ENCODE measurements at regions not wholly inside any gene's neighbourhood (a gene's known extent, or its start where the extent isn't known, plus 50 kb on each side); places are given as distances from the start of the nearest gene placed in this dataset.

- no peaks in the 10 kb centered on the region for H3K4me1 ChIP-seq (ENCODE audit: control insufficient read depth in 1 of 2, insufficient read depth in 2 of 2, low read length in 2 of 2)
- no peaks in the 10 kb centered on the region for H3K9me3 ChIP-seq (ENCODE audit: control insufficient read depth in 1 of 2, low read length in 2 of 2)
- no peak overlapping the region for H3K4me3 ChIP-seq (ENCODE audit: low read depth in 1 of 2, low read length in 2 of 2)
- no peak overlapping the region for H3K9ac ChIP-seq (ENCODE audit: low read depth in 1 of 2, low read length in 2 of 2)
- peaks cover 4 to 11% of the 10 kb centered on the region in 2 donors for H3K27me3 ChIP-seq (ENCODE audit: control insufficient read depth in 1 of 2, insufficient read depth in 2 of 2, low read length in 2 of 2)
- no peaks in the 10 kb centered on the region for H3K36me3 ChIP-seq (ENCODE audit: control insufficient read depth in 1 of 2, insufficient read depth in 2 of 2, low read length in 2 of 2)
- H3K27ac ChIP-seq (ENCODE audit: low read depth, low read length): no peak overlapping the region
Measured at GRCh38 chr10:3497581-3497980, 287.4 kb downstream of the KLF6 start.

- H3K9me3 ChIP-seq (ENCODE audit: control insufficient read depth in 1 of 2, low read length in 2 of 2): no peaks in the 10 kb centered on the region
Measured at GRCh38 chr10:3496138-3496537, 288.9 kb downstream of the KLF6 start.

GRCh38 chr10:3495281-3495680 lies 289.7 kb downstream of the KLF6 start:
- H3K9me3 ChIP-seq (ENCODE audit: control insufficient read depth in 1 of 2, low read length in 2 of 2): no peaks in the 10 kb centered on the region
- peaks cover 4 to 11% of the 10 kb centered on the region in 2 donors for H3K27me3 ChIP-seq (ENCODE audit: control insufficient read depth in 1 of 2, insufficient read depth in 2 of 2, low read length in 2 of 2)
- no peak overlapping the region for H3K27ac ChIP-seq (ENCODE audit: low read depth, low read length)
- H3K4me1 ChIP-seq (ENCODE audit: control insufficient read depth in 1 of 2, insufficient read depth in 2 of 2, low read length in 2 of 2): no peaks in the 10 kb centered on the region
- no peak overlapping the region for H3K4me3 ChIP-seq (ENCODE audit: low read depth in 1 of 2, low read length in 2 of 2)
- H3K9ac ChIP-seq (ENCODE audit: low read depth in 1 of 2, low read length in 2 of 2): no peak overlapping the region
- no peaks in the 10 kb centered on the region for H3K36me3 ChIP-seq (ENCODE audit: control insufficient read depth in 1 of 2, insufficient read depth in 2 of 2, low read length in 2 of 2)

More at GRCh38 chr10:3496138-3496537, 288.9 kb downstream of the KLF6 start:
- Histone ChIP-seq H3K36me3 (ENCODE audit: control insufficient read depth in 1 of 2, insufficient read depth in 2 of 2, low read length in 2 of 2) (no peaks in the 10 kb centered on the region), H3K27ac (ENCODE audit: low read depth, low read length) (no peak overlapping the region), H3K27me3 (ENCODE audit: control insufficient read depth in 1 of 2, insufficient read depth in 2 of 2, low read length in 2 of 2) (peaks cover 4 to 11% of the 10 kb centered on the region in 2 donors), H3K4me1 (ENCODE audit: control insufficient read depth in 1 of 2, insufficient read depth in 2 of 2, low read length in 2 of 2) (no peaks in the 10 kb centered on the region), H3K4me3 (ENCODE audit: low read depth in 1 of 2, low read length in 2 of 2) (no peak overlapping the region), H3K9ac (ENCODE audit: low read depth in 1 of 2, low read length in 2 of 2) (no peak overlapping the region)

- Histone ChIP-seq H3K9me3 (ENCODE audit: control insufficient read depth in 1 of 2, low read length in 2 of 2) (no peaks in the 10 kb centered on the region), H3K36me3 (ENCODE audit: control insufficient read depth in 1 of 2, insufficient read depth in 2 of 2, low read length in 2 of 2) (no peaks in the 10 kb centered on the region), H3K4me3 (ENCODE audit: low read depth in 1 of 2, low read length in 2 of 2) (no peak overlapping the region), H3K9ac (ENCODE audit: low read depth in 1 of 2, low read length in 2 of 2) (no peak overlapping the region), H3K27me3 (ENCODE audit: control insufficient read depth in 1 of 2, insufficient read depth in 2 of 2, low read length in 2 of 2) (peaks cover 4 to 11% of the 10 kb centered on the region in 2 donors), H3K4me1 (ENCODE audit: control insufficient read depth in 1 of 2, insufficient read depth in 2 of 2, low read length in 2 of 2) (no peaks in the 10 kb centered on the region), H3K27ac (ENCODE audit: low read depth, low read length) (no peak overlapping the region)
Measured at GRCh38 chr10:3494838-3495230, 290.2 kb downstream of the KLF6 start.

- Histone ChIP-seq H3K27me3 (ENCODE audit: control insufficient read depth in 1 of 2, insufficient read depth in 2 of 2, low read length in 2 of 2) (peaks cover 4 to 11% of the 10 kb centered on the region in 2 donors), H3K9me3 (ENCODE audit: control insufficient read depth in 1 of 2, low read length in 2 of 2) (no peaks in the 10 kb centered on the region), H3K4me3 (ENCODE audit: low read depth in 1 of 2, low read length in 2 of 2) (no peak overlapping the region), H3K4me1 (ENCODE audit: control insufficient read depth in 1 of 2, insufficient read depth in 2 of 2, low read length in 2 of 2) (no peaks in the 10 kb centered on the region), H3K36me3 (ENCODE audit: control insufficient read depth in 1 of 2, insufficient read depth in 2 of 2, low read length in 2 of 2) (no peaks in the 10 kb centered on the region), H3K9ac (ENCODE audit: low read depth in 1 of 2, low read length in 2 of 2) (no peak overlapping the region), H3K27ac (ENCODE audit: low read depth, low read length) (no peak overlapping the region)
Measured at GRCh38 chr10:3494131-3494837, 290.7 kb downstream of the KLF6 start.

- no peak overlapping the region for H3K27ac ChIP-seq (ENCODE audit: low read depth, low read length)
- H3K27me3 ChIP-seq (ENCODE audit: control insufficient read depth in 1 of 2, insufficient read depth in 2 of 2, low read length in 2 of 2): peaks cover 4 to 11% of the 10 kb centered on the region in 2 donors
- H3K4me3 ChIP-seq (ENCODE audit: low read depth in 1 of 2, low read length in 2 of 2): no peak overlapping the region
- no peaks in the 10 kb centered on the region for H3K9me3 ChIP-seq (ENCODE audit: control insufficient read depth in 1 of 2, low read length in 2 of 2)
- no peak overlapping the region for H3K9ac ChIP-seq (ENCODE audit: low read depth in 1 of 2, low read length in 2 of 2)
- no peaks in the 10 kb centered on the region for H3K4me1 ChIP-seq (ENCODE audit: control insufficient read depth in 1 of 2, insufficient read depth in 2 of 2, low read length in 2 of 2)
- H3K36me3 ChIP-seq (ENCODE audit: control insufficient read depth in 1 of 2, insufficient read depth in 2 of 2, low read length in 2 of 2): no peaks in the 10 kb centered on the region
Measured at GRCh38 chr10:3493621-3494020, 291.4 kb downstream of the KLF6 start.

GRCh38 chr10:3491571-3491970 lies 293.4 kb downstream of the KLF6 start:
- Histone ChIP-seq H3K27ac (ENCODE audit: low read depth, low read length) (no peak overlapping the region), H3K36me3 (ENCODE audit: control insufficient read depth in 1 of 2, insufficient read depth in 2 of 2, low read length in 2 of 2) (no peaks in the 10 kb centered on the region), H3K4me3 (ENCODE audit: low read depth in 1 of 2, low read length in 2 of 2) (no peak overlapping the region)

GRCh38 chr10:3487228-3487627 lies 297.8 kb downstream of the KLF6 start:
- H3K27me3 ChIP-seq (ENCODE audit: control insufficient read depth in 1 of 2, insufficient read depth in 2 of 2, low read length in 2 of 2): no peaks in the 10 kb centered on the region
- H3K9ac ChIP-seq (ENCODE audit: low read depth in 1 of 2, low read length in 2 of 2): no peak overlapping the region
- no peak overlapping the region for H3K4me3 ChIP-seq (ENCODE audit: low read depth in 1 of 2, low read length in 2 of 2)
- no peaks in the 10 kb centered on the region for H3K36me3 ChIP-seq (ENCODE audit: control insufficient read depth in 1 of 2, insufficient read depth in 2 of 2, low read length in 2 of 2)
- H3K4me1 ChIP-seq (ENCODE audit: control insufficient read depth in 1 of 2, insufficient read depth in 2 of 2, low read length in 2 of 2): peaks cover 0 to 12% of the 10 kb centered on the region in 2 donors
- H3K27ac ChIP-seq (ENCODE audit: low read depth, low read length): no peak overlapping the region
- H3K9me3 ChIP-seq (ENCODE audit: control insufficient read depth in 1 of 2, low read length in 2 of 2): no peaks in the 10 kb centered on the region

More at GRCh38 chr10:3491571-3491970, 293.4 kb downstream of the KLF6 start:
- Histone ChIP-seq H3K4me1 (ENCODE audit: control insufficient read depth in 1 of 2, insufficient read depth in 2 of 2, low read length in 2 of 2) (no peaks in the 10 kb centered on the region), H3K9me3 (ENCODE audit: control insufficient read depth in 1 of 2, low read length in 2 of 2) (no peaks in the 10 kb centered on the region), H3K9ac (ENCODE audit: low read depth in 1 of 2, low read length in 2 of 2) (no peak overlapping the region), H3K27me3 (ENCODE audit: control insufficient read depth in 1 of 2, insufficient read depth in 2 of 2, low read length in 2 of 2) (peaks cover 4 to 10% of the 10 kb centered on the region in 2 donors)

- Histone ChIP-seq H3K9me3 (ENCODE audit: control insufficient read depth in 1 of 2, low read length in 2 of 2) (no peaks in the 10 kb centered on the region), H3K4me1 (ENCODE audit: control insufficient read depth in 1 of 2, insufficient read depth in 2 of 2, low read length in 2 of 2) (peaks cover 0 to 16% of the 10 kb centered on the region in 2 donors), H3K9ac (ENCODE audit: low read depth in 1 of 2, low read length in 2 of 2) (no peak overlapping the region), H3K27me3 (ENCODE audit: control insufficient read depth in 1 of 2, insufficient read depth in 2 of 2, low read length in 2 of 2) (no peaks in the 10 kb centered on the region), H3K27ac (ENCODE audit: low read depth, low read length) (no peak overlapping the region), H3K4me3 (ENCODE audit: low read depth in 1 of 2, low read length in 2 of 2) (no peak overlapping the region), H3K36me3 (ENCODE audit: control insufficient read depth in 1 of 2, insufficient read depth in 2 of 2, low read length in 2 of 2) (no peaks in the 10 kb centered on the region)
Measured at GRCh38 chr10:3486346-3487065, 298.5 kb downstream of the KLF6 start.

GRCh38 chr10:3485057-3485686 lies 299.8 kb downstream of the KLF6 start:
- peaks cover 4 to 16% of the 10 kb centered on the region in 2 donors for H3K4me1 ChIP-seq (ENCODE audit: control insufficient read depth in 1 of 2, insufficient read depth in 2 of 2, low read length in 2 of 2)

More at GRCh38 chr10:3485057-3485686, 299.8 kb downstream of the KLF6 start:
- no peak overlapping the region for H3K4me3 ChIP-seq (ENCODE audit: low read depth in 1 of 2, low read length in 2 of 2)
- H3K9me3 ChIP-seq (ENCODE audit: control insufficient read depth in 1 of 2, low read length in 2 of 2): no peaks in the 10 kb centered on the region
- H3K27me3 ChIP-seq (ENCODE audit: control insufficient read depth in 1 of 2, insufficient read depth in 2 of 2, low read length in 2 of 2): no peaks in the 10 kb centered on the region
- no peaks in the 10 kb centered on the region for H3K36me3 ChIP-seq (ENCODE audit: control insufficient read depth in 1 of 2, insufficient read depth in 2 of 2, low read length in 2 of 2)
- H3K9ac ChIP-seq (ENCODE audit: low read depth in 1 of 2, low read length in 2 of 2): no peak overlapping the region
- H3K27ac ChIP-seq (ENCODE audit: low read depth, low read length): no peak overlapping the region

All from duodenal mucosa (tissue), 2 donors.